ENCODE measurements at regions not wholly inside any gene's neighbourhood (a gene's known extent, or its start where the extent isn't known, plus 50 kb on each side); places are given as distances from the start of the nearest gene placed in this dataset.
"Not testable (repeated sequence)": the region's sequence is repeated elsewhere in the genome, so short reads cannot be mapped to it uniquely, and the experiment has no call there.

- not testable (repeated sequence) for DNase-seq (ENCODE audit: low read depth in 2 of 2)
Measured at GRCh38 chr2:87604980-87605379, 142.9 kb upstream of the PLGLB2 start.

- not testable (repeated sequence) for DNase-seq (ENCODE audit: low read depth in 2 of 2)
Measured at GRCh38 chr2:87608377-87609166, 139.3 kb upstream of the PLGLB2 start.

- not testable (repeated sequence) for DNase-seq (ENCODE audit: low read depth in 2 of 2)
Measured at GRCh38 chr2:87610974-87611373, 136.9 kb upstream of the PLGLB2 start.

- DNase-seq (ENCODE audit: low read depth in 2 of 2) = not testable (repeated sequence)
Measured at GRCh38 chr2:87611416-87611815, 136.5 kb upstream of the PLGLB2 start.

- DNase-seq (ENCODE audit: low read depth in 2 of 2) = not testable (repeated sequence)
Measured at GRCh38 chr2:87611956-87612355, 135.9 kb upstream of the PLGLB2 start.

- DNase-seq (ENCODE audit: low read depth in 2 of 2) = not testable (repeated sequence)
Measured at GRCh38 chr2:87614829-87615434, 133.0 kb upstream of the PLGLB2 start.

GRCh38 chr2:87619121-87619520 is 128.8 kb upstream of the PLGLB2 start:
- DNase-seq (ENCODE audit: low read depth in 2 of 2) = not testable (repeated sequence)

GRCh38 chr2:87621139-87621538 is 126.7 kb upstream of the PLGLB2 start:
- not testable (repeated sequence) for DNase-seq (ENCODE audit: low read depth in 2 of 2)

- DNase-seq (ENCODE audit: low read depth in 2 of 2) = not testable (repeated sequence)
Measured at GRCh38 chr2:87622720-87623119, 125.2 kb upstream of the PLGLB2 start.

GRCh38 chr2:87629491-87630458 is 118.1 kb upstream of the PLGLB2 start:
- DNase-seq (ENCODE audit: low read depth in 2 of 2) = not testable (repeated sequence)

GRCh38 chr2:87630892-87631291 is 117.0 kb upstream of the PLGLB2 start:
- DNase-seq (ENCODE audit: low read depth in 2 of 2) = not testable (repeated sequence)

- not testable (repeated sequence) for DNase-seq (ENCODE audit: low read depth in 2 of 2)
Measured at GRCh38 chr2:87631402-87631801, 116.5 kb upstream of the PLGLB2 start.

- not testable (repeated sequence) for DNase-seq (ENCODE audit: low read depth in 2 of 2)
Measured at GRCh38 chr2:87633287-87633963, 114.5 kb upstream of the PLGLB2 start.

- not testable (repeated sequence) for DNase-seq (ENCODE audit: low read depth in 2 of 2)
Measured at GRCh38 chr2:87634106-87634505, 113.8 kb upstream of the PLGLB2 start.

- DNase-seq (ENCODE audit: low read depth in 2 of 2) = not testable (repeated sequence)
Measured at GRCh38 chr2:87634971-87635650, 112.8 kb upstream of the PLGLB2 start.

GRCh38 chr2:87636246-87636645 is 111.6 kb upstream of the PLGLB2 start:
- not testable (repeated sequence) for DNase-seq (ENCODE audit: low read depth in 2 of 2)

GRCh38 chr2:87636735-87637134 is 111.2 kb upstream of the PLGLB2 start:
- DNase-seq (ENCODE audit: low read depth in 2 of 2) = not testable (repeated sequence)

GRCh38 chr2:87637249-87637990 is 110.5 kb upstream of the PLGLB2 start:
- not testable (repeated sequence) for DNase-seq (ENCODE audit: low read depth in 2 of 2)

- DNase-seq (ENCODE audit: low read depth in 2 of 2) = not testable (repeated sequence)
Measured at GRCh38 chr2:87638114-87638807, 109.6 kb upstream of the PLGLB2 start.

Measured in activated CD8-positive, alpha-beta memory T cell treated with anti-CD3 and anti-CD28 coated beads for 4 hours (primary cell).